ENCODE measurements at regions not wholly inside any gene's neighbourhood (a gene's known extent, or its start where the extent isn't known, plus 50 kb on each side); places are given as distances from the start of the nearest gene placed in this dataset.

GRCh38 chr5:66529704-66530103, 66.5 kb upstream of the MAST4 start:
- Mint-ChIP-seq H3K4me1 (ENCODE audit: low read depth, unreplicated experiment) (no peaks in the 10 kb centered on the region), H3K36me3 (ENCODE audit: unreplicated experiment) (no peaks in the 10 kb centered on the region), H3K4me3 (ENCODE audit: unreplicated experiment) (no peak overlapping the region), H3K27me3 (ENCODE audit: unreplicated experiment) (no peaks in the 10 kb centered on the region), H3K27ac (ENCODE audit: unreplicated experiment) (no peak overlapping the region), H3K9me3 (ENCODE audit: unreplicated experiment) (no peaks in the 10 kb centered on the region)
- DNase-seq, result no peak
- TF ChIP-seq CTCF (IDR thresholded peaks at IDR 0.05; ENCODE audit: partially characterized antibody, unreplicated experiment), result no peak

- TF ChIP-seq CTCF (IDR thresholded peaks at IDR 0.05; ENCODE audit: partially characterized antibody, unreplicated experiment), result no peak
- Mint-ChIP-seq H3K4me3 (ENCODE audit: unreplicated experiment) (no peak overlapping the region), H3K4me1 (ENCODE audit: low read depth, unreplicated experiment) (no peaks in the 10 kb centered on the region), H3K27ac (ENCODE audit: unreplicated experiment) (no peak overlapping the region), H3K36me3 (ENCODE audit: unreplicated experiment) (no peaks in the 10 kb centered on the region), H3K27me3 (ENCODE audit: unreplicated experiment) (no peaks in the 10 kb centered on the region), H3K9me3 (ENCODE audit: unreplicated experiment) (no peaks in the 10 kb centered on the region)
- no peak for DNase-seq
Measured at GRCh38 chr5:66538126-66538525, 58.1 kb upstream of the MAST4 start.

- no peak overlapping the region for H3K27ac Mint-ChIP-seq (ENCODE audit: unreplicated experiment)
- no peak for DNase-seq
- no peak for TF ChIP-seq CTCF (IDR thresholded peaks at IDR 0.05; ENCODE audit: partially characterized antibody, unreplicated experiment)
- no peaks in the 10 kb centered on the region for H3K36me3 Mint-ChIP-seq (ENCODE audit: unreplicated experiment)
- H3K4me1 Mint-ChIP-seq (ENCODE audit: low read depth, unreplicated experiment), result no peaks in the 10 kb centered on the region
- no peaks in the 10 kb centered on the region for H3K9me3 Mint-ChIP-seq (ENCODE audit: unreplicated experiment)
- no peaks in the 10 kb centered on the region for H3K27me3 Mint-ChIP-seq (ENCODE audit: unreplicated experiment)
- no peak overlapping the region for H3K4me3 Mint-ChIP-seq (ENCODE audit: unreplicated experiment)
Measured at GRCh38 chr5:66538531-66538930, 57.7 kb upstream of the MAST4 start.

- H3K27me3 Mint-ChIP-seq (ENCODE audit: unreplicated experiment), result no peaks in the 10 kb centered on the region
- H3K9me3 Mint-ChIP-seq (ENCODE audit: unreplicated experiment), result no peaks in the 10 kb centered on the region
- H3K36me3 Mint-ChIP-seq (ENCODE audit: unreplicated experiment), result no peaks in the 10 kb centered on the region
- no peak overlapping the region for H3K27ac Mint-ChIP-seq (ENCODE audit: unreplicated experiment)
- DNase-seq, result no peak
- H3K4me1 Mint-ChIP-seq (ENCODE audit: low read depth, unreplicated experiment), result no peaks in the 10 kb centered on the region
- H3K4me3 Mint-ChIP-seq (ENCODE audit: unreplicated experiment), result no peak overlapping the region
- TF ChIP-seq CTCF (IDR thresholded peaks at IDR 0.05; ENCODE audit: partially characterized antibody, unreplicated experiment), result no peak
Measured at GRCh38 chr5:66540078-66540477, 56.1 kb upstream of the MAST4 start.

- Mint-ChIP-seq H3K4me3 (ENCODE audit: unreplicated experiment) (no peak overlapping the region), H3K4me1 (ENCODE audit: low read depth, unreplicated experiment) (no peaks in the 10 kb centered on the region), H3K27ac (ENCODE audit: unreplicated experiment) (no peak overlapping the region), H3K9me3 (ENCODE audit: unreplicated experiment) (no peaks in the 10 kb centered on the region), H3K36me3 (ENCODE audit: unreplicated experiment) (no peaks in the 10 kb centered on the region), H3K27me3 (ENCODE audit: unreplicated experiment) (no peaks in the 10 kb centered on the region)
- TF ChIP-seq CTCF (IDR thresholded peaks at IDR 0.05; ENCODE audit: partially characterized antibody, unreplicated experiment), result no peak
- DNase-seq, result no peak
Measured at GRCh38 chr5:66542711-66543110, 53.5 kb upstream of the MAST4 start.

Measured in glutamatergic neuron (in vitro differentiated cells).